Testis (tissue), 2 donors: ENCODE measurements at regions not wholly inside any gene's neighbourhood (a gene's known extent, or its start where the extent isn't known, plus 50 kb on each side); places are given as distances from the start of the nearest gene placed in this dataset.

Source experiments
- POLR2A ChIP-seq: fragments of 450-650 bp; IDR thresholded peaks from one replicate; pipeline ENCODE4 v1.6.1; 2017; ENCODE audit warnings: antibody characterized with exemption, mild to moderate bottlenecking, moderate library complexity
- TF ChIP-seq, protein P1 (sequence below), 3 experiments: fragments of 450-650 bp in 2 of 3; fragments of 200-600 bp in 1 of 3; sonication (generic) in 1 of 3; IDR thresholded peaks; one replicate each; pipeline ENCODE4 v1.5.1; 2016 to 2019; ENCODE audit warnings: antibody characterized with exemption in 3 of 3, mild to moderate bottlenecking in 2 of 3, moderate library complexity in 1 of 3

DNA sequence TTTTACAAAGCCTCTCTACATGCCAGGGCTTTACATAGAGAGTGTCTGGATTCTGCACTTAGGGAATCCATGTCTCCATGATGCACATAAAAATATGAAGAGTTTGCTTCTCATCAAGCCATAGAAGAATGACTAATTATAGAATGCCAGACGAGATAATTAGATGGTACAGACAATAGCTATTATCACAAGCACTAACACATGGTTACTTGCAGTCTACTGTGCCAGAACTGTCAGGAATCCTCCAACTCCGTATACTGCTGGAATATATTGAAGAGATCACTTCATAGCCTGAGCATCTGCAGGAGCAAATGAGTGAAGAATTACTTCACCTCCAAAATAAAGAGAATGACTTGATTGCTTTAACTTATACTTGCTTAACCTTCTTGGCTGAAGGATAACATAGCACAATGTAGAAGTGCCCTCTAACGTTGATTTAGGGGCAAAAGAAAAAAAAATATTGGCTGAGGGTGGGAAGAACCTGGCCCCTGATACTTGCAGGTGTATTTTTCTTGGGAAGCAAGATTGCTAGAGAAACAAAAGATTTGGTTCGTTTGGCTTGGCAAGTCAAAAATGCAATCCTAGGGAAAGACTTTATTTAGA lies 272.8 kb upstream of the FAR2 start:
- TF ChIP-seq, protein P1, sequence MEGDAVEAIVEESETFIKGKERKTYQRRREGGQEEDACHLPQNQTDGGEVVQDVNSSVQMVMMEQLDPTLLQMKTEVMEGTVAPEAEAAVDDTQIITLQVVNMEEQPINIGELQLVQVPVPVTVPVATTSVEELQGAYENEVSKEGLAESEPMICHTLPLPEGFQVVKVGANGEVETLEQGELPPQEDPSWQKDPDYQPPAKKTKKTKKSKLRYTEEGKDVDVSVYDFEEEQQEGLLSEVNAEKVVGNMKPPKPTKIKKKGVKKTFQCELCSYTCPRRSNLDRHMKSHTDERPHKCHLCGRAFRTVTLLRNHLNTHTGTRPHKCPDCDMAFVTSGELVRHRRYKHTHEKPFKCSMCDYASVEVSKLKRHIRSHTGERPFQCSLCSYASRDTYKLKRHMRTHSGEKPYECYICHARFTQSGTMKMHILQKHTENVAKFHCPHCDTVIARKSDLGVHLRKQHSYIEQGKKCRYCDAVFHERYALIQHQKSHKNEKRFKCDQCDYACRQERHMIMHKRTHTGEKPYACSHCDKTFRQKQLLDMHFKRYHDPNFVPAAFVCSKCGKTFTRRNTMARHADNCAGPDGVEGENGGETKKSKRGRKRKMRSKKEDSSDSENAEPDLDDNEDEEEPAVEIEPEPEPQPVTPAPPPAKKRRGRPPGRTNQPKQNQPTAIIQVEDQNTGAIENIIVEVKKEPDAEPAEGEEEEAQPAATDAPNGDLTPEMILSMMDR (IDR thresholded peaks at IDR 0.05), result no peak
- no peak for TF ChIP-seq POLR2A
